Retina (tissue), 1 donor: ENCODE measurements at regions not wholly inside any gene's neighbourhood (a gene's known extent, or its start where the extent isn't known, plus 50 kb on each side); places are given as distances from the start of the nearest gene placed in this dataset.
"Not testable (repeated sequence)": the region's sequence is repeated elsewhere in the genome, so short reads cannot be mapped to it uniquely, and the experiment has no call there.

Source experiments
- DNase-seq: peaks from one replicate; pipeline ENCODE4 v3.0.0-alpha.2; 2016

- no peak for DNase-seq
These were observed 175.8 kb upstream of the ANK3 start for GRCh38 chr10:60565492-60565891.

GRCh38 chr10:60564475-60564874, 174.8 kb upstream of the ANK3 start:
- no peak for DNase-seq

- no peak for DNase-seq
These were observed 170.8 kb upstream of the ANK3 start for GRCh38 chr10:60560451-60560850.

GRCh38 chr10:60555700-60556099, 166.0 kb upstream of the ANK3 start:
- no peak for DNase-seq

- no peak for DNase-seq
These were observed 160.0 kb upstream of the ANK3 start for GRCh38 chr10:60549686-60550085.

- no peak for DNase-seq
These were observed 153.0 kb upstream of the ANK3 start for GRCh38 chr10:60542657-60543056.

- DNase-seq = no peak
These were observed 151.8 kb upstream of the ANK3 start for GRCh38 chr10:60541451-60541850.

- no peak for DNase-seq
These were observed 148.0 kb upstream of the ANK3 start for GRCh38 chr10:60537697-60538096.

GRCh38 chr10:60536529-60537114, 146.9 kb upstream of the ANK3 start:
- no peak for DNase-seq

GRCh38 chr10:60535427-60535826, 145.8 kb upstream of the ANK3 start:
- no peak for DNase-seq

- DNase-seq = no peak
These were observed 145.2 kb upstream of the ANK3 start for GRCh38 chr10:60534761-60535389.

- no peak for DNase-seq
These were observed 143.2 kb upstream of the ANK3 start for GRCh38 chr10:60532696-60533468.

- no peak for DNase-seq
These were observed 141.3 kb upstream of the ANK3 start for GRCh38 chr10:60531006-60531405.

GRCh38 chr10:60527676-60528075, 138.0 kb upstream of the ANK3 start:
- DNase-seq = no peak

- DNase-seq = peak; percentile 36
These were observed 136.3 kb upstream of the ANK3 start for GRCh38 chr10:60525716-60526585.

GRCh38 chr10:60524541-60524940, 134.9 kb upstream of the ANK3 start:
- no peak for DNase-seq

- DNase-seq = not testable (repeated sequence)
These were observed 133.7 kb upstream of the ANK3 start for GRCh38 chr10:60523371-60523770.

- no peak for DNase-seq
These were observed 132.9 kb upstream of the ANK3 start for GRCh38 chr10:60522617-60523016.

GRCh38 chr10:60521974-60522405, 132.3 kb upstream of the ANK3 start:
- peak; percentile 47 for DNase-seq

- no peak for DNase-seq
These were observed 129.1 kb upstream of the ANK3 start for GRCh38 chr10:60518745-60519144.

GRCh38 chr10:60517805-60518204, 128.1 kb upstream of the ANK3 start:
- no peak for DNase-seq

- DNase-seq = no peak
These were observed 123.6 kb upstream of the ANK3 start for GRCh38 chr10:60513281-60513680.
